Keratinocyte (primary cell): ENCODE measurements at regions not wholly inside any gene's neighbourhood (a gene's known extent, or its start where the extent isn't known, plus 50 kb on each side); places are given as distances from the start of the nearest gene placed in this dataset.
"Not testable (repeated sequence)": the region's sequence is repeated elsewhere in the genome, so short reads cannot be mapped to it uniquely, and the experiment has no call there.

Source experiments
- DNase-seq: peaks from one replicate; pipeline ENCODE4 v3.0.0-alpha.2; 2011; ENCODE audit warnings: low read depth, missing footprints, low spot score
- FAIRE-seq: peaks from 2 replicates; lab custom pipeline; 2011; peaks lifted over from hg19 to GRCh38; lab: Jason Lieb, UNC
- H2AFZ ChIP-seq: 2 replicates; pipeline ENCODE4 v1.6.0; 2012; ENCODE audit warnings: low read length, control low read depth, inconsistent platforms; ENCODE audit not compliant: control insufficient read depth
- H3K27ac ChIP-seq: 2 replicates; pipeline ENCODE4 v1.5.1; 2011; ENCODE audit warnings: low read length; ENCODE audit not compliant: control insufficient read depth, insufficient read depth
- H3K27me3 ChIP-seq: 3 replicates; pipeline ENCODE4 v1.6.0; 2011; ENCODE audit warnings: low read length; ENCODE audit not compliant: control insufficient read depth, insufficient read depth; ENCODE audit errors: extremely low read depth
- H3K36me3 ChIP-seq, 2 experiments: 2 replicates in 1 of 2; 3 replicates in 1 of 2; pipeline ENCODE4 v1.5.1; 2011; ENCODE audit warnings: low read length in 2 of 2, mild to moderate bottlenecking in 1 of 2; ENCODE audit not compliant: control insufficient read depth in 2 of 2, insufficient read depth in 2 of 2; ENCODE audit errors: extremely low read depth in 1 of 2
- H3K4me1 ChIP-seq: 3 replicates; pipeline ENCODE4 v1.5.1; 2011; ENCODE audit warnings: low read length; ENCODE audit not compliant: control insufficient read depth, insufficient read depth; ENCODE audit errors: extremely low read depth
- H3K4me2 ChIP-seq: 3 replicates; pipeline ENCODE4 v1.6.0; 2011; ENCODE audit warnings: low read depth, low read length; ENCODE audit not compliant: control insufficient read depth, insufficient read depth; ENCODE audit errors: extremely low read depth
- H3K4me3 ChIP-seq, 3 experiments: fragments of 200-600 bp in 1 of 3; sonication (generic) in 1 of 3; 2 replicates in 2 of 3; 3 replicates in 1 of 3; pipeline ENCODE4 v1.5.1; 2011 to 2016; ENCODE audit warnings: low read length in 3 of 3, mild to moderate bottlenecking in 3 of 3, control low read depth in 2 of 3, inconsistent platforms in 1 of 3, low read depth in 1 of 3, mixed read lengths in 1 of 3, mixed run types in 1 of 3, moderate library complexity in 1 of 3; ENCODE audit not compliant: control insufficient read depth in 2 of 3, insufficient read depth in 2 of 3; ENCODE audit errors: extremely low read depth in 1 of 3
- H3K79me2 ChIP-seq: 2 replicates; pipeline ENCODE4 v1.6.0; 2012; ENCODE audit warnings: low read length; ENCODE audit not compliant: control insufficient read depth, insufficient read depth
- H3K9ac ChIP-seq: 3 replicates; pipeline ENCODE4 v1.6.0; 2011; ENCODE audit warnings: low read length; ENCODE audit not compliant: control insufficient read depth, insufficient read depth; ENCODE audit errors: extremely low read depth
- H3K9me1 ChIP-seq: 3 replicates; pipeline ENCODE4 v1.6.0; 2011; ENCODE audit warnings: low read length; ENCODE audit not compliant: control insufficient read depth, insufficient read depth; ENCODE audit errors: extremely low read depth
- H3K9me3 ChIP-seq: 2 replicates; pipeline ENCODE4 v1.5.1; 2012; ENCODE audit warnings: low read depth, low read length; ENCODE audit not compliant: control insufficient read depth
- H4K20me1 ChIP-seq: 3 replicates; pipeline ENCODE4 v1.6.0; 2011; ENCODE audit warnings: low read length; ENCODE audit not compliant: control insufficient read depth, insufficient read depth; ENCODE audit errors: extremely low read depth
- CTCF ChIP-seq, 3 experiments: IDR thresholded peaks in 1 of 3; conservative IDR thresholded peaks in 1 of 3; optimal IDR thresholded peaks in 1 of 3; 2 replicates in 2 of 3; 3 replicates in 1 of 3; pipeline versions ENCODE3 to v1.5.1; 2011; ENCODE audit warnings: low read length in 3 of 3, mild to moderate bottlenecking in 3 of 3, moderate library complexity in 2 of 3, control low read depth in 1 of 3, inconsistent platforms in 1 of 3; ENCODE audit not compliant: insufficient read depth in 2 of 3; ENCODE audit errors: extremely low read depth in 1 of 3
- EZH2 ChIP-seq: IDR thresholded peaks from one replicate; pipeline ENCODE4 v1.6.1; 2012; ENCODE audit warnings: inconsistent platforms, mild to moderate bottlenecking, low read length, moderate library complexity
- dilution Hi-C: fragments of 300-500 bp; cut with MboI; formaldehyde crosslinking; loops from one replicate; pipeline ENCODE4 v1.7.0; 2020; ENCODE audit warnings: low sequenced_read_pairs; ENCODE audit not compliant: extremely low pct_ligation_motif_present

GRCh38 chr7:12016439-12016838 is 184.4 kb upstream of the THSD7A start:
- H3K36me3 ChIP-seq, result no peaks in the 10 kb centered on the region
- H3K9me1 ChIP-seq, result no peaks in the 10 kb centered on the region
- TF ChIP-seq CTCF (optimal IDR thresholded peaks at IDR 0.05 in 1 of 3, IDR thresholded peaks at IDR 0.05 in 1 of 3, conservative IDR thresholded peaks at IDR 0.05 in 1 of 3; ENCODE audit: extremely low read depth in 1 of 3, insufficient read depth in 2 of 3, low read length in 3 of 3) (no peak), EZH2 (no peak)
- H3K27me3 ChIP-seq, result no peaks in the 10 kb centered on the region
- H3K9ac ChIP-seq, result no peak overlapping the region
- no peaks in the 10 kb centered on the region for H3K9me3 ChIP-seq
- no peaks in the 10 kb centered on the region for H3K4me1 ChIP-seq
- H3K27ac ChIP-seq, result no peak overlapping the region
- DNase-seq, result no peak
- H2AFZ ChIP-seq, result no peak overlapping the region
- dilution Hi-C loops, result no loop called here
- no peak overlapping the region for H3K4me3 ChIP-seq
- no peaks in the 10 kb centered on the region for H4K20me1 ChIP-seq
- no peaks in the 10 kb centered on the region for H3K79me2 ChIP-seq
- no peak overlapping the region for H3K4me2 ChIP-seq
- no peak for FAIRE-seq

- dilution Hi-C loops, result no loop called here
- H4K20me1 ChIP-seq, result no peaks in the 10 kb centered on the region
- H3K36me3 ChIP-seq, result no peaks in the 10 kb centered on the region
- H3K4me2 ChIP-seq, result no peak overlapping the region
- H3K9me3 ChIP-seq, result no peaks in the 10 kb centered on the region
- no peak overlapping the region for H3K9ac ChIP-seq
- no peak overlapping the region for H3K27ac ChIP-seq
- DNase-seq (no peak), FAIRE-seq (no peak)
- H2AFZ ChIP-seq, result no peak overlapping the region
- H3K27me3 ChIP-seq, result no peaks in the 10 kb centered on the region
- no peaks in the 10 kb centered on the region for H3K9me1 ChIP-seq
- no peaks in the 10 kb centered on the region for H3K4me1 ChIP-seq
- no peak overlapping the region for H3K4me3 ChIP-seq
- no peak for TF ChIP-seq EZH2
- TF ChIP-seq CTCF (optimal IDR thresholded peaks at IDR 0.05 in 1 of 3, IDR thresholded peaks at IDR 0.05 in 1 of 3, conservative IDR thresholded peaks at IDR 0.05 in 1 of 3; ENCODE audit: extremely low read depth in 1 of 3, insufficient read depth in 2 of 3, low read length in 3 of 3), result no peak
- no peaks in the 10 kb centered on the region for H3K79me2 ChIP-seq
These were observed 185.0 kb upstream of the THSD7A start for GRCh38 chr7:12017046-12017445.

GRCh38 chr7:12022011-12022410 is 189.1 kb upstream of the TMEM106B start:
- H3K4me1 ChIP-seq, FAIRE-seq, H3K4me3 ChIP-seq, H3K79me2 ChIP-seq, H3K4me2 ChIP-seq, H3K36me3 ChIP-seq, dilution Hi-C loops, H3K27me3 ChIP-seq, H3K9ac ChIP-seq, H4K20me1 ChIP-seq, H2AFZ ChIP-seq, DNase-seq, H3K9me3 ChIP-seq, H3K9me1 ChIP-seq, H3K27ac ChIP-seq: not testable (repeated sequence)
